Upper lobe of left lung (tissue), 6 donors: ENCODE measurements at regions not wholly inside any gene's neighbourhood (a gene's known extent, or its start where the extent isn't known, plus 50 kb on each side); places are given as distances from the start of the nearest gene placed in this dataset.
"Not testable (repeated sequence)": the region's sequence is repeated elsewhere in the genome, so short reads cannot be mapped to it uniquely, and the experiment has no call there.

Experiments used
- ATAC-seq, 2 donors: fragments of 200-7000 bp; cut with Tn5 transposase; one replicate each; pipeline ENCODE4 v1.9.1; 2022; ENCODE audit warnings: mild to moderate bottlenecking in 2 of 2, moderate library complexity in 2 of 2; ENCODE audit not compliant: low FRiP score in 2 of 2
- DNase-seq, 2 donors: peaks; one replicate each; pipeline ENCODE4 v3.0.0-alpha.2; 2019 to 2020
- H3K27ac ChIP-seq, 4 donors: fragments of 200-600 bp; sonication (generic); one replicate each; pipeline ENCODE4 v1.5.1; 2016 to 2019
- H3K27me3 ChIP-seq, 4 donors: fragments of 200-600 bp; sonication (generic); one replicate each; pipeline ENCODE4 v1.5.1; 2017 to 2019
- H3K36me3 ChIP-seq, 4 donors: fragments of 200-600 bp; sonication (generic); one replicate each; pipeline ENCODE4 v1.5.1; 2016 to 2019
- H3K4me1 ChIP-seq, 4 donors: fragments of 200-600 bp; sonication (generic); one replicate each; pipeline ENCODE4 v1.5.1; 2018 to 2019
- H3K4me3 ChIP-seq, 4 donors: fragments of 200-600 bp; sonication (generic); one replicate each; pipeline ENCODE4 v1.5.1; 2017 to 2019; ENCODE audit warnings: mild to moderate bottlenecking in 2 of 4, moderate library complexity in 1 of 4
- H3K9me3 ChIP-seq, 4 donors: fragments of 200-600 bp; sonication (generic); one replicate each; pipeline ENCODE4 v1.5.1; 2018 to 2019
- EP300 ChIP-seq, 4 donors: sonication (generic); formaldehyde crosslinking; IDR thresholded peaks; one replicate each; pipeline ENCODE4 v1.5.1; 2017; ENCODE audit warnings: antibody characterized with exemption in 4 of 4, control low read depth in 2 of 4
- POLR2A ChIP-seq, 4 donors: fragments of 450-650 bp; IDR thresholded peaks; one replicate each; pipeline ENCODE4 v1.5.1; 2016 to 2017; ENCODE audit warnings: antibody characterized with exemption in 4 of 4, mild to moderate bottlenecking in 2 of 4
- POLR2AphosphoS5 ChIP-seq, 2 donors: sonication (generic); formaldehyde crosslinking; IDR thresholded peaks; one replicate each; pipeline ENCODE4 v1.5.1; 2017; ENCODE audit warnings: antibody characterized with exemption in 2 of 2
- WGBS, 2 donors: methylation state at CpG; one replicate each; pipeline ENCODE4 v1.1.5; 2017 to 2018; 5-methylcytosine and 5-hydroxymethylcytosine counted together
- TF ChIP-seq, protein P1 (sequence below), 6 experiments: fragments of 450-650 bp in 4 of 6; fragments of 200-600 bp in 2 of 6; sonication (generic) in 2 of 6; IDR thresholded peaks; one replicate each; pipeline ENCODE4 v1.5.1; 2016 to 2019; ENCODE audit warnings: antibody characterized with exemption in 6 of 6
- donor health status: DM: no; HTN: no; CAD: no; lungs with moderate emphysema.
- donor health status: DM: no; HTN: yes; CAD: no; lungs with severe emphysema.

DNA sequence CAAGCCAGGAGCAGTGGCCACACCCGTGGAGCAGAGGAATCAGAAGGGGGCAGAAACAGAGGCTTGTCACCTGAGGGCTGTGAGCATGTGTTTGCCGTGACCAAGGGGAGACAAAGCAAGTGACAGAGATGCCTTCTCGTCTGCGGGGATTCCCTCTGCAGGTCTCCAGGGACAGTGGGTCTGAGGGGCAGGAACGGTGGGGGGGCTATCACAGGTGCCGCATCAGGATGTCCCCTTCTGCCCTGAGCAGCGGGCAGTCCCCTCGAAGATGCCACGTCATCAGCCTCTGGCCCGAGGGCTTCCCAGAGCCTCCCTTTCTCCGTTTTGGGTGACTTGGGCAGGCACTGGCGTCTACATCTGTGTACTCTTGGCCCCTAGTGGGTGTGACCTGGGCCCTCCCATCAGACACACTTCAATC, 338.7 kb downstream of the PREX1 start:
- no peaks in the 10 kb centered on the region for H3K36me3 ChIP-seq
- no peaks in the 10 kb centered on the region for H3K9me3 ChIP-seq
- ATAC-seq, result no peak
- peak in 1 of 2 donors; percentile 24 for DNase-seq
- H3K27me3 ChIP-seq, result no peaks in the 10 kb centered on the region
- no peak overlapping the region for H3K4me3 ChIP-seq
- TF ChIP-seq EP300 (IDR thresholded peaks at IDR 0.05) (no peak), POLR2AphosphoS5 (IDR thresholded peaks at IDR 0.05) (no peak), POLR2A (IDR thresholded peaks at IDR 0.05) (no peak)
- TF ChIP-seq, protein P1, sequence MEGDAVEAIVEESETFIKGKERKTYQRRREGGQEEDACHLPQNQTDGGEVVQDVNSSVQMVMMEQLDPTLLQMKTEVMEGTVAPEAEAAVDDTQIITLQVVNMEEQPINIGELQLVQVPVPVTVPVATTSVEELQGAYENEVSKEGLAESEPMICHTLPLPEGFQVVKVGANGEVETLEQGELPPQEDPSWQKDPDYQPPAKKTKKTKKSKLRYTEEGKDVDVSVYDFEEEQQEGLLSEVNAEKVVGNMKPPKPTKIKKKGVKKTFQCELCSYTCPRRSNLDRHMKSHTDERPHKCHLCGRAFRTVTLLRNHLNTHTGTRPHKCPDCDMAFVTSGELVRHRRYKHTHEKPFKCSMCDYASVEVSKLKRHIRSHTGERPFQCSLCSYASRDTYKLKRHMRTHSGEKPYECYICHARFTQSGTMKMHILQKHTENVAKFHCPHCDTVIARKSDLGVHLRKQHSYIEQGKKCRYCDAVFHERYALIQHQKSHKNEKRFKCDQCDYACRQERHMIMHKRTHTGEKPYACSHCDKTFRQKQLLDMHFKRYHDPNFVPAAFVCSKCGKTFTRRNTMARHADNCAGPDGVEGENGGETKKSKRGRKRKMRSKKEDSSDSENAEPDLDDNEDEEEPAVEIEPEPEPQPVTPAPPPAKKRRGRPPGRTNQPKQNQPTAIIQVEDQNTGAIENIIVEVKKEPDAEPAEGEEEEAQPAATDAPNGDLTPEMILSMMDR (IDR thresholded peaks at IDR 0.05), result no peak
- H3K4me1 ChIP-seq, result no peaks in the 10 kb centered on the region
- no peak overlapping the region for H3K27ac ChIP-seq
- 62 to 81% methylated on average over 8 to 12 of the region's 12 CpGs for WGBS, 2 donors

DNA sequence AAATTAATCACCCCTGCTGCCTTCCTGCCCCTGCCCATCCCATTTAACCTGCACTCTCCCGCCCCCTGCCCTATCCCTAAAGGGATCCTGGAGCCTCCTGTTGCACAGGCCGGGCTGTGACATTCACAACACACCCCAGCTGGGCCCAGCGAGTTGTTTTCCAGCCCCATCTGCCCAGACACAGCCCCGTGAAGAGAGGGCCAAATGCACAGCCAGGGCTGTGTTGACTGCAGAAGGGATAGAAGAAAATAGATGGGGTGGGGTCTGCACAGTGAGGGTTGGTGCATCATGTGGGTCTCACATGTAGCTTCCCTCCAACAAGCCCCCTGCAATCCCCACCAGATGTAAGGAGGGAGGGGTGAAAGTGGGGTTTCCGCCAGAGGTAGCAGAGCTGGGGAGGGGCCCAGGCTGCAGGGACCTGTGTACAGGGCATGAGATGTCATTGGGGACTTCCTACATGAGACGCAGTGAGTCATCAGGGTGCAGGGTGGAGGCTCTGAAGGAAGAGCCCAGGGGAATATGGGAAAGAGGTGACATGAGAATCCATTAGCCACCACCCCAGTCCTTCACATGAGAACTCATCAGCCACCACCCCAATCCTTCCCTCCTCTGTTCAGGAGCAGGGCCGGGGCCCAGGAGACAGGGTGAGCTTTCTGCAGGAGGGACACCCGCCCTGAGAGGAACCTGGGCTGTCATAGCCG, 339.3 kb downstream of the PREX1 start:
- not testable (repeated sequence) for DNase-seq, H3K4me3 ChIP-seq, ATAC-seq, H3K27me3 ChIP-seq, H3K27ac ChIP-seq, H3K9me3 ChIP-seq, H3K36me3 ChIP-seq, H3K4me1 ChIP-seq
- 53 to 66% methylated on average over 6 to 9 of the region's 9 CpGs for WGBS, 2 donors

GRCh38 chr20:48486065-48486464, 341.7 kb downstream of the PREX1 start:
- DNase-seq (no peak), ATAC-seq (no peak)
- H3K36me3 ChIP-seq, result no peaks in the 10 kb centered on the region
- H3K4me1 ChIP-seq, result no peaks in the 10 kb centered on the region
- no peak overlapping the region for H3K27ac ChIP-seq
- H3K9me3 ChIP-seq, result no peaks in the 10 kb centered on the region
- WGBS, 2 donors, result 62 to 63% methylated on average over 7 of the region's 7 CpGs
- TF ChIP-seq POLR2A (IDR thresholded peaks at IDR 0.05) (no peak), POLR2AphosphoS5 (IDR thresholded peaks at IDR 0.05) (no peak), EP300 (IDR thresholded peaks at IDR 0.05) (no peak)
- TF ChIP-seq, protein P1 (IDR thresholded peaks at IDR 0.05), result no peak
- H3K4me3 ChIP-seq, result no peak overlapping the region
- no peaks in the 10 kb centered on the region for H3K27me3 ChIP-seq

GRCh38 chr20:48485153-48485552, 342.6 kb downstream of the PREX1 start:
- WGBS, 2 donors, result 50 to 56% methylated on average over 7 of the region's 7 CpGs
- not testable (repeated sequence) for DNase-seq, H3K9me3 ChIP-seq, ATAC-seq, H3K4me1 ChIP-seq, H3K36me3 ChIP-seq, H3K27me3 ChIP-seq, H3K27ac ChIP-seq, H3K4me3 ChIP-seq

- 73 to 76% methylated on average over 2 to 11 of the region's 11 CpGs for WGBS, 2 donors
- H3K27ac ChIP-seq, result no peak overlapping the region
- no peak for TF ChIP-seq EP300 (IDR thresholded peaks at IDR 0.05)
- no peak for TF ChIP-seq POLR2A (IDR thresholded peaks at IDR 0.05)
- no peak for TF ChIP-seq POLR2AphosphoS5 (IDR thresholded peaks at IDR 0.05)
- TF ChIP-seq, protein P1 (IDR thresholded peaks at IDR 0.05), result no peak
- DNase-seq, result no peak
- H3K36me3 ChIP-seq, result no peaks in the 10 kb centered on the region
- no peaks in the 10 kb centered on the region for H3K4me1 ChIP-seq
- H3K27me3 ChIP-seq, result no peaks in the 10 kb centered on the region
- no peaks in the 10 kb centered on the region for H3K9me3 ChIP-seq
- ATAC-seq, result peak in 1 of 2 donors; percentile 14
- H3K4me3 ChIP-seq, result no peak overlapping the region
Observed at GRCh38 chr20:48483334-48484066, 344.3 kb downstream of the PREX1 start.

GRCh38 chr20:48482790-48483189, 345.0 kb downstream of the PREX1 start:
- Histone ChIP-seq H3K4me1 (no peaks in the 10 kb centered on the region), H3K4me3 (no peak overlapping the region), H3K27ac (no peak overlapping the region), H3K27me3 (no peaks in the 10 kb centered on the region), H3K9me3 (no peaks in the 10 kb centered on the region), H3K36me3 (no peaks in the 10 kb centered on the region)
- TF ChIP-seq EP300 (IDR thresholded peaks at IDR 0.05) (no peak), POLR2A (IDR thresholded peaks at IDR 0.05) (no peak), POLR2AphosphoS5 (IDR thresholded peaks at IDR 0.05) (no peak)
- TF ChIP-seq, protein P1 (IDR thresholded peaks at IDR 0.05), result no peak
- no peak for ATAC-seq
- no peak for DNase-seq
- 83 to 87% methylated on average over 9 of the region's 9 CpGs for WGBS, 2 donors
